ENCODE measurements at regions not wholly inside any gene's neighbourhood (a gene's known extent, or its start where the extent isn't known, plus 50 kb on each side); places are given as distances from the start of the nearest gene placed in this dataset.

DNA sequence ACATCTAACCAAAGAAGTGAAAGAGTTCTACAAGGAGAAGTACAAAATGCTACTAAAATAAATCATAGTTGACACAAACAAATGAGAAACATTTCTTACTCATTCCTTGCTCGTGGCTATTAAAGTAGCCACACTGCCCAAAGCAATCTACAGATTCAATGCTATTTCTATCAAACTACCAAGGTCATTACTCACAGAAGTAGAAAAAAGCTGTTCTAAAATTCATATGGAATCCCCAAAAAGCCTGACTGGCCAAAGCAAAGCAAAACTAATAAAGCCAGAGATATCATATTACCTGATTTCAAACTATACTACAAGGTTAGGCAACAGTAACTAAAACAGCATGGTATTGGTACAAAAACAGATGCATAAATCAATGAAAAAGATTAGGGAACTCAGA, 305.6 kb downstream of the RPAP3 start (continued):
- TF ChIP-seq, protein P1, sequence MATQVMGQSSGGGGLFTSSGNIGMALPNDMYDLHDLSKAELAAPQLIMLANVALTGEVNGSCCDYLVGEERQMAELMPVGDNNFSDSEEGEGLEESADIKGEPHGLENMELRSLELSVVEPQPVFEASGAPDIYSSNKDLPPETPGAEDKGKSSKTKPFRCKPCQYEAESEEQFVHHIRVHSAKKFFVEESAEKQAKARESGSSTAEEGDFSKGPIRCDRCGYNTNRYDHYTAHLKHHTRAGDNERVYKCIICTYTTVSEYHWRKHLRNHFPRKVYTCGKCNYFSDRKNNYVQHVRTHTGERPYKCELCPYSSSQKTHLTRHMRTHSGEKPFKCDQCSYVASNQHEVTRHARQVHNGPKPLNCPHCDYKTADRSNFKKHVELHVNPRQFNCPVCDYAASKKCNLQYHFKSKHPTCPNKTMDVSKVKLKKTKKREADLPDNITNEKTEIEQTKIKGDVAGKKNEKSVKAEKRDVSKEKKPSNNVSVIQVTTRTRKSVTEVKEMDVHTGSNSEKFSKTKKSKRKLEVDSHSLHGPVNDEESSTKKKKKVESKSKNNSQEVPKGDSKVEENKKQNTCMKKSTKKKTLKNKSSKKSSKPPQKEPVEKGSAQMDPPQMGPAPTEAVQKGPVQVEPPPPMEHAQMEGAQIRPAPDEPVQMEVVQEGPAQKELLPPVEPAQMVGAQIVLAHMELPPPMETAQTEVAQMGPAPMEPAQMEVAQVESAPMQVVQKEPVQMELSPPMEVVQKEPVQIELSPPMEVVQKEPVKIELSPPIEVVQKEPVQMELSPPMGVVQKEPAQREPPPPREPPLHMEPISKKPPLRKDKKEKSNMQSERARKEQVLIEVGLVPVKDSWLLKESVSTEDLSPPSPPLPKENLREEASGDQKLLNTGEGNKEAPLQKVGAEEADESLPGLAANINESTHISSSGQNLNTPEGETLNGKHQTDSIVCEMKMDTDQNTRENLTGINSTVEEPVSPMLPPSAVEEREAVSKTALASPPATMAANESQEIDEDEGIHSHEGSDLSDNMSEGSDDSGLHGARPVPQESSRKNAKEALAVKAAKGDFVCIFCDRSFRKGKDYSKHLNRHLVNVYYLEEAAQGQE (IDR thresholded peaks at IDR 0.05) = no peak
- TF ChIP-seq JUND (IDR thresholded peaks at IDR 0.05) (no peak), YY1 (IDR thresholded peaks at IDR 0.05) (no peak), HNF4A (conservative IDR thresholded peaks at IDR 0.05) (no peak), FOXA2 (IDR thresholded peaks at IDR 0.05) (no peak), GABPA (IDR thresholded peaks at IDR 0.05 in 1 of 2, conservative IDR thresholded peaks at IDR 0.05 in 1 of 2) (no peak)

DNA sequence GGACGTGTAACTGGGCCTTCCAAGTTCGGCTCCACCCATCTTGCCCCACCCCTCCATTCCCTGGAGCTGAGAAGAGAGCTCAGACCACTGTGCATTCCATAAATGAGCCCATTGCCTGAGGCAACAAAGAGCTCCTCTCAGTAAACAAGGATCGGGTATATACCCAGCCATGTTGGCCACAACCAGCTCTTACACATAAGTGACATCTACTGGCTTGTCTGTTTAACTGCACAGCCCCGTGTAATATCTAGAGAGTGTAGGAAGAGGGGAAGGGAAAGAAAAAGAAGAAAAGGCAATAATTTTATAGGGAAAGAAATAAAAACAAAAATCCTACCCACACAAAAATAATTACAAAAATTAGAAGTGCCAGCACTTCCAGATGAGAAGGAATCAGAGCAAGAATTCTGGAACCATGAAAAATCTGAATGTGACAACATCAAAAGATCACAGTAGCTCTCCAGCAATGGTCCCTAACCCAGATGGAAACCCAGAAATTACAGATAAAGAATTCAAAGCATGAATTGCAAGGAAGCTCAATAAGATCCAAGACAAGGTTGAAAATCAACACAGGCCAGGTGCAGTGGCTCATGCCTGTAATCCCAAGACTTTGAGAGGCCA, 308.1 kb downstream of the RPAP3 start:
- no peaks in the 10 kb centered on the region for H3K27me3 ChIP-seq (ENCODE audit: control insufficient read depth in 4 of 4, insufficient read depth in 4 of 4, low read length in 3 of 4)
- no peaks in the 10 kb centered on the region for H3K9me3 ChIP-seq (ENCODE audit: control insufficient read depth in 4 of 4, low read length in 3 of 4)
- H3K36me3 ChIP-seq (ENCODE audit: control insufficient read depth in 4 of 4, insufficient read depth in 3 of 4, low read depth in 1 of 4, low read length in 3 of 4) = no peaks in the 10 kb centered on the region
- 47% methylated on average over 4 of the region's 4 CpGs for WGBS
- TF ChIP-seq YY1 (IDR thresholded peaks at IDR 0.05) (peak; percentile 76), NR2F2 (IDR thresholded peaks at IDR 0.05) (no peak), FOXA2 (IDR thresholded peaks at IDR 0.05) (peak; percentile 93), SP1 (IDR thresholded peaks at IDR 0.05) (no peak), RAD21 (IDR thresholded peaks at IDR 0.05) (peak; percentile 98 to 99), FOXA1 (IDR thresholded peaks at IDR 0.05) (peak; percentile 93)
- TF ChIP-seq, protein P1 (IDR thresholded peaks at IDR 0.05) = no peak
- TF ChIP-seq, protein P2, sequence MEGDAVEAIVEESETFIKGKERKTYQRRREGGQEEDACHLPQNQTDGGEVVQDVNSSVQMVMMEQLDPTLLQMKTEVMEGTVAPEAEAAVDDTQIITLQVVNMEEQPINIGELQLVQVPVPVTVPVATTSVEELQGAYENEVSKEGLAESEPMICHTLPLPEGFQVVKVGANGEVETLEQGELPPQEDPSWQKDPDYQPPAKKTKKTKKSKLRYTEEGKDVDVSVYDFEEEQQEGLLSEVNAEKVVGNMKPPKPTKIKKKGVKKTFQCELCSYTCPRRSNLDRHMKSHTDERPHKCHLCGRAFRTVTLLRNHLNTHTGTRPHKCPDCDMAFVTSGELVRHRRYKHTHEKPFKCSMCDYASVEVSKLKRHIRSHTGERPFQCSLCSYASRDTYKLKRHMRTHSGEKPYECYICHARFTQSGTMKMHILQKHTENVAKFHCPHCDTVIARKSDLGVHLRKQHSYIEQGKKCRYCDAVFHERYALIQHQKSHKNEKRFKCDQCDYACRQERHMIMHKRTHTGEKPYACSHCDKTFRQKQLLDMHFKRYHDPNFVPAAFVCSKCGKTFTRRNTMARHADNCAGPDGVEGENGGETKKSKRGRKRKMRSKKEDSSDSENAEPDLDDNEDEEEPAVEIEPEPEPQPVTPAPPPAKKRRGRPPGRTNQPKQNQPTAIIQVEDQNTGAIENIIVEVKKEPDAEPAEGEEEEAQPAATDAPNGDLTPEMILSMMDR (IDR thresholded peaks at IDR 0.05; ENCODE audit: low read depth, low read length, missing input control) = peak; percentile 78
- peaks cover 0 to 8% (median 3%) of the 10 kb centered on the region in 4 donors for H3K4me1 ChIP-seq (ENCODE audit: control insufficient read depth in 4 of 4, insufficient read depth in 4 of 4, low read length in 3 of 4)
- H3K27ac ChIP-seq (ENCODE audit: low read depth in 1 of 2, low read length in 2 of 2) = peak overlapping the region in 1 of 2 donors; percentile 9
- no peak for DNase-seq (ENCODE audit: low spot score)
- H3K9ac ChIP-seq (ENCODE audit: low read depth in 1 of 2, low read length in 2 of 2) = no peak overlapping the region
- no peak overlapping the region for H3K4me3 ChIP-seq (ENCODE audit: low read depth in 1 of 3, low read length in 3 of 3)
